ENCODE measurements at regions not wholly inside any gene's neighbourhood (a gene's known extent, or its start where the extent isn't known, plus 50 kb on each side); places are given as distances from the start of the nearest gene placed in this dataset.

GRCh38 chr3:67739851-67740250 is 85.4 kb upstream of the SUCLG2 start (continued):
- no peak for TF ChIP-seq CHD7 (IDR thresholded peaks at IDR 0.05; ENCODE audit: insufficient replicate concordance, low read length)
- no peak for TF ChIP-seq FOSL1 (IDR thresholded peaks at IDR 0.05; ENCODE audit: insufficient read depth, low read depth, low read length)
- TF ChIP-seq EGR1 (IDR thresholded peaks at IDR 0.05; ENCODE audit: borderline replicate concordance, low read depth, low read length): no peak
- no peak for TF ChIP-seq POLR2AphosphoS5 (IDR thresholded peaks at IDR 0.05; ENCODE audit: low read depth, low read length)
- TF ChIP-seq TEAD4 (IDR thresholded peaks at IDR 0.05; ENCODE audit: low read depth, low read length): no peak
- TF ChIP-seq ATF2 (IDR thresholded peaks at IDR 0.05; ENCODE audit: low read length): no peak
- no peak for TF ChIP-seq KDM4A (IDR thresholded peaks at IDR 0.05; ENCODE audit: low read depth, low read length, severe bottlenecking)
